Thoracic aorta (tissue), 2 donors: ENCODE measurements at regions not wholly inside any gene's neighbourhood (a gene's known extent, or its start where the extent isn't known, plus 50 kb on each side); places are given as distances from the start of the nearest gene placed in this dataset.

Experiments
- ATAC-seq: fragments of 150-250 bp; one replicate; pipeline ENCODE4 v1.8.0; 2017; ENCODE audit warnings: low read depth; ENCODE audit not compliant: insufficient number of reproducible peaks, low FRiP score
- DNase-seq: peaks from one replicate; pipeline ENCODE4 v3.0.0-alpha.2; 2020; ENCODE audit warnings: low spot score
- H3K27ac ChIP-seq, 2 donors: fragments of 200-600 bp; sonication (generic); 1 replicate in 1 of 2; 2 replicates in 1 of 2; pipeline ENCODE4 v1.5.1; 2016; ENCODE audit warnings: mild to moderate bottlenecking in 2 of 2, moderate library complexity in 2 of 2
- H3K27me3 ChIP-seq: fragments of 200-600 bp; sonication (generic); replicated peaks from 2 replicates; pipeline ENCODE4 v1.6.0; 2016; ENCODE audit warnings: mild to moderate bottlenecking; ENCODE audit not compliant: insufficient read depth
- H3K36me3 ChIP-seq: fragments of 200-600 bp; sonication (generic); one replicate; pipeline ENCODE4 v1.5.1; 2016
- H3K4me1 ChIP-seq, 2 donors: fragments of 200-600 bp; sonication (generic); 1 replicate in 1 of 2; 2 replicates in 1 of 2; pipeline versions ENCODE4 v1.5.1 to v1.6.0; 2016; ENCODE audit warnings: low read depth in 2 of 2, mild to moderate bottlenecking in 1 of 2; ENCODE audit not compliant: control insufficient read depth in 1 of 2
- H3K4me3 ChIP-seq: fragments of 200-600 bp; sonication (generic); 2 replicates; pipeline ENCODE4 v1.5.1; 2016; ENCODE audit warnings: mild to moderate bottlenecking
- H3K9me3 ChIP-seq: fragments of 200-600 bp; sonication (generic); 2 replicates; pipeline ENCODE4 v1.5.1; 2016
- TF ChIP-seq, protein P1 (sequence below): fragments of 200-600 bp; sonication (generic); IDR thresholded peaks from one replicate; pipeline ENCODE4 v1.5.1; 2019; ENCODE audit warnings: antibody characterized with exemption

DNA sequence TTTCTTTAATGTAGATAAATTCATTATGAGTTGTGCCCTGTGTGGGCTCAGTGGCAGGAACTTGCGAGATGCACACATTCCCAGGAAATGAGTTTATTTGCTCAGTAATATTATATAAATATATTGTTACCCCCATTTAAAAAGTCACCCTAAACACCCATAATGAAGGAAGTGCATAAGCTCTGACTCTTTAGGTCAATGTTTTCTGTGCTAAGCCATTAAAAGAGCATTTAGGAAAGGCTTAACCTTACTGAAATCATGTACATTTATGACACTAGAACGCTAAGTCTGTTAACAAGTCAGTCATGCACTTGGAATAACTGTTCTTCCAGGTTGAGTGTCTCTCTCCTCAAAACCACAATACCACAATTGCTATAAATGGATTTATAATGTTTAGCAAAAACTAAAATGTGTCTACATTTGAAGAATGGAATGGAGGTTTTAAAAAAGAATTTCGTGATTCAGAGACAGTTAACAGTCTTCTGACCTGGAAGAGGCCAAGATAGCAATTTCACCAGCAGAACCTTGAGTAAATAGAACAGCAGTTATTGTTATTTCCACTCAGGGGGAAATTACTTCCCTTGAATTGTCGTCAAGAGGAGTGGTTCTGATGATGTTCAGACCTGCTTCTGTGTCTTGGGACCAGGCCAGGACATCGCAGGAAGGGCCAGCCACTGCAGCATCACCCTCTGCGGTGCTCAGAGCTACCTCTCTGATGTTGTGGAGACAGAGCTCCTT is 91.1 kb upstream of the VEGFC start:
- Histone ChIP-seq H3K27me3 (no peaks in the 10 kb centered on the region), H3K4me1 (no peaks in the 10 kb centered on the region), H3K36me3 (no peaks in the 10 kb centered on the region), H3K27ac (no peak overlapping the region), H3K9me3 (no peaks in the 10 kb centered on the region), H3K4me3 (no peak overlapping the region)
- ATAC-seq: no peak
- TF ChIP-seq, protein P1, sequence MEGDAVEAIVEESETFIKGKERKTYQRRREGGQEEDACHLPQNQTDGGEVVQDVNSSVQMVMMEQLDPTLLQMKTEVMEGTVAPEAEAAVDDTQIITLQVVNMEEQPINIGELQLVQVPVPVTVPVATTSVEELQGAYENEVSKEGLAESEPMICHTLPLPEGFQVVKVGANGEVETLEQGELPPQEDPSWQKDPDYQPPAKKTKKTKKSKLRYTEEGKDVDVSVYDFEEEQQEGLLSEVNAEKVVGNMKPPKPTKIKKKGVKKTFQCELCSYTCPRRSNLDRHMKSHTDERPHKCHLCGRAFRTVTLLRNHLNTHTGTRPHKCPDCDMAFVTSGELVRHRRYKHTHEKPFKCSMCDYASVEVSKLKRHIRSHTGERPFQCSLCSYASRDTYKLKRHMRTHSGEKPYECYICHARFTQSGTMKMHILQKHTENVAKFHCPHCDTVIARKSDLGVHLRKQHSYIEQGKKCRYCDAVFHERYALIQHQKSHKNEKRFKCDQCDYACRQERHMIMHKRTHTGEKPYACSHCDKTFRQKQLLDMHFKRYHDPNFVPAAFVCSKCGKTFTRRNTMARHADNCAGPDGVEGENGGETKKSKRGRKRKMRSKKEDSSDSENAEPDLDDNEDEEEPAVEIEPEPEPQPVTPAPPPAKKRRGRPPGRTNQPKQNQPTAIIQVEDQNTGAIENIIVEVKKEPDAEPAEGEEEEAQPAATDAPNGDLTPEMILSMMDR: no peak
- no peak for DNase-seq

DNA sequence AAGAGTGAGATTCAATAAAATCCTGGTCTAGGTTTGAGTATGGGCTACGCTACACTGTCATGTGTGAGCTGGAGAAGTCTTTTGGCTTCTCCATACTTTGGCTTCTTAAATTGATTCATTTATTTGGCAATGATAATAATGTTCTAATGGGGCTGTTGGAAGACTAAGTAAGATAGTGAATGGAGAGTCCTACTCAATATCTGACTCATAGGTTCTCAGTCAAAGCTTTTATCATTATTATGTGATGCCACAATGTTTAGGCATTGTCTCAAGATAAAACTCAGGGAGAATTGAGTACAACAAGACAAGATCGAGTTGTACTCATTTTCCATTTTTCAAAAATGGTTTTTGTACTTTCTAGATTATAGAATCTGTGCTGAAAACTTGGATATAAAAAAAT is 92.5 kb upstream of the VEGFC start:
- Histone ChIP-seq H3K27me3 (no peaks in the 10 kb centered on the region), H3K4me3 (no peak overlapping the region), H3K9me3 (no peaks in the 10 kb centered on the region), H3K27ac (no peak overlapping the region), H3K4me1 (no peaks in the 10 kb centered on the region), H3K36me3 (no peaks in the 10 kb centered on the region)
- no peak for ATAC-seq
- DNase-seq: no peak
- TF ChIP-seq, protein P1: no peak

DNA sequence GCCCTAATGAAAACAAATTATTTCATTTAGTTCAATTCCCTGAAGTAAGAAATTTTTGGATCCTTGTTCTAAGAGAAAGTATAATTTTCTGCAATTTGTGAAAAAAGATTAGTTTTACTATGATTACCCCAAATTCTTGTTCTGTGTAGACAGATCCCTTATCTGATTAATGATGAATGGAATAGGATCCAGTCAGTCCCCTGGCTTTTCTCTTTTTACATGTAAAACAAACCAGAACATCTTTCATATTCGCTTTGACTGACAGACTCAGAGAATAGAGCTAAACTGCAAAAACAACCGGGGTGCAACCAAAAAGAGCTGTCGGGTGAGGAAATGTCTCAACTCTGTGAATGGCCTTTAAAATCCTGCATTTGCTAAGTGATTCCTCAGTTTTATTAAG is 93.4 kb upstream of the VEGFC start:
- no peak overlapping the region for H3K4me3 ChIP-seq
- DNase-seq (no peak), ATAC-seq (no peak)
- H3K27ac ChIP-seq: no peak overlapping the region
- no peaks in the 10 kb centered on the region for H3K9me3 ChIP-seq
- TF ChIP-seq, protein P1: no peak
- no peaks in the 10 kb centered on the region for H3K27me3 ChIP-seq
- H3K4me1 ChIP-seq: no peaks in the 10 kb centered on the region
- H3K36me3 ChIP-seq: no peaks in the 10 kb centered on the region

DNA sequence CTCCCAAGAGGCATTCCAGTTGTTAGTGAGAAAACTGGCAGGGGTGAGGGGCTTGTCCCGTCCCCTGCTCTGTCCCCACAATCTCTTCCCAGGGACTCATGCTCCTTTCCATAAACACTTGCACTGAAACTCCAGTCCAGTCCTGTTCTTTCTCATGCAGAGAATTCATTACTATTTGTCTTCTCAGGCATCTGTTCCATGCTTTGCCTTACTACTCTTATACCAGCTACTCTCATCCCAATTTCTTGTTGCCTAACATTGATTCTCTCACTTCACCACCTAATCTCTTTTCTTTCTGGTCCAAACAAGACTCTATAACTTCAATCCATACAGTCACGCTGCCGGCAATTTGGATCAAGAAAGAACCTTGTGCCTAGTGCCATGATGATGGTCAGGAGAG is 97.1 kb upstream of the VEGFC start:
- TF ChIP-seq, protein P1: no peak

DNA sequence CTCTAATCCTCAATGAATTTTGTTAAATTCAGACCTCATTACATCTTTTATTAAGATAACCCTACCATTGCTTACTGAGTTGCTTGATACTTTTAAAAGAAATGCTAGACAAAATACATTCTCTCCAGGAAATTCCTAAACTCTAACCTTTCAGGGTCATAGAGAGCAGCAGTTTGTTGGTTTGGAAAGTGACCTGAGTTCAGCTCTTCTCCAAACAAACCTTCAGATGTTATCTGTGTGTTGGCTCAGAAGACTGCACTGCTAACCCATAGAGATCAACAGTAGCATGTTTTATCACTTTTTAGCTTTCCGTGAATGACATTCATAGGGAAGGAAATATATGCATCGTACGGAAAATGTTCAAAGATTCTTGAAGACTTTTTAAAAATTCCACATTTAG is 101.8 kb upstream of the VEGFC start:
- DNase-seq (no peak), ATAC-seq (no peak)
- no peak overlapping the region for H3K27ac ChIP-seq
- TF ChIP-seq, protein P1: no peak
- H3K4me3 ChIP-seq: no peak overlapping the region
- no peaks in the 10 kb centered on the region for H3K9me3 ChIP-seq
- H3K27me3 ChIP-seq: no peaks in the 10 kb centered on the region
- H3K4me1 ChIP-seq: no peaks in the 10 kb centered on the region
- H3K36me3 ChIP-seq: no peaks in the 10 kb centered on the region

More for the DNA sequence above, 97.1 kb upstream of the VEGFC start:
- H3K4me1 ChIP-seq: no peaks in the 10 kb centered on the region
- H3K36me3 ChIP-seq: no peaks in the 10 kb centered on the region
- H3K4me3 ChIP-seq: no peak overlapping the region
- DNase-seq: no peak
- no peaks in the 10 kb centered on the region for H3K27me3 ChIP-seq
- H3K27ac ChIP-seq: no peak overlapping the region
- no peaks in the 10 kb centered on the region for H3K9me3 ChIP-seq
- no peak for ATAC-seq
